HG03060 (cell line): ENCODE measurements at regions not wholly inside any gene's neighbourhood (a gene's known extent, or its start where the extent isn't known, plus 50 kb on each side); places are given as distances from the start of the nearest gene placed in this dataset.

Experiments
- ATAC-seq: cut with Tn5 transposase; IDR thresholded peaks from one replicate; pipeline ENCODE4 v1.9.1; 2021; ENCODE audit warnings: low read depth, moderate number of reproducible peaks; ENCODE audit not compliant: unreplicated experiment

GRCh38 chr13:21948769-21949474 lies 278.0 kb downstream of the FGF9 start:
- peak; percentile 48 for ATAC-seq

- no peak for ATAC-seq
Observed at GRCh38 chr13:21949818-21950429, 279.1 kb downstream of the FGF9 start.

- ATAC-seq: no peak
Observed at GRCh38 chr13:21956666-21957065, 285.8 kb downstream of the FGF9 start.

- no peak for ATAC-seq
Observed at GRCh38 chr13:21957833-21958232, 287.0 kb downstream of the FGF9 start.

- ATAC-seq: no peak
Observed at GRCh38 chr13:21960108-21960507, 289.2 kb downstream of the FGF9 start.

- no peak for ATAC-seq
Observed at GRCh38 chr13:21964686-21965085, 293.8 kb downstream of the FGF9 start.

GRCh38 chr13:21965095-21965494 lies 294.2 kb downstream of the FGF9 start:
- ATAC-seq: no peak

GRCh38 chr13:21966014-21966413 lies 295.1 kb downstream of the FGF9 start:
- ATAC-seq: no peak

- ATAC-seq: no peak
Observed at GRCh38 chr13:21967871-21968270, 297.0 kb downstream of the FGF9 start.

- ATAC-seq: no peak
Observed at GRCh38 chr13:21970172-21970571, 299.3 kb downstream of the FGF9 start.

- ATAC-seq: no peak
Observed at GRCh38 chr13:21970918-21971317, 300.0 kb downstream of the FGF9 start.

GRCh38 chr13:21971662-21972621 lies 301.1 kb downstream of the FGF9 start:
- no peak for ATAC-seq

- ATAC-seq: no peak
Observed at GRCh38 chr13:21973437-21974125, 302.7 kb downstream of the FGF9 start.

GRCh38 chr13:21974741-21975140 lies 303.9 kb downstream of the FGF9 start:
- ATAC-seq: no peak

GRCh38 chr13:21976159-21976558 lies 305.3 kb downstream of the FGF9 start:
- ATAC-seq: no peak

- no peak for ATAC-seq
Observed at GRCh38 chr13:21979161-21979806, 308.4 kb downstream of the FGF9 start.

- no peak for ATAC-seq
Observed at GRCh38 chr13:21980049-21980448, 309.2 kb downstream of the FGF9 start.

GRCh38 chr13:21984156-21984555 lies 313.3 kb downstream of the FGF9 start:
- ATAC-seq: no peak

GRCh38 chr13:21986602-21987001 lies 315.7 kb downstream of the FGF9 start:
- ATAC-seq: no peak

GRCh38 chr13:21987793-21988192 lies 316.9 kb downstream of the FGF9 start:
- no peak for ATAC-seq
